ENCODE measurements at regions not wholly inside any gene's neighbourhood (a gene's known extent, or its start where the extent isn't known, plus 50 kb on each side); places are given as distances from the start of the nearest gene placed in this dataset.

GRCh38 chr6:43915208-43915869, 145.3 kb downstream of the VEGFA start:
- no peak for DNase-seq

- DNase-seq = no peak
Measured at GRCh38 chr6:43914272-43915147, 144.5 kb downstream of the VEGFA start.

GRCh38 chr6:43913375-43914271, 143.6 kb downstream of the VEGFA start:
- DNase-seq = no peak

- no peak for DNase-seq
Measured at GRCh38 chr6:43912598-43913371, 142.8 kb downstream of the VEGFA start.

GRCh38 chr6:43912116-43912577, 142.1 kb downstream of the VEGFA start:
- no peak for DNase-seq

- no peak for DNase-seq
Measured at GRCh38 chr6:43911354-43912115, 141.5 kb downstream of the VEGFA start.

- no peak for DNase-seq
Measured at GRCh38 chr6:43910638-43911353, 140.8 kb downstream of the VEGFA start.

GRCh38 chr6:43910149-43910637, 140.2 kb downstream of the VEGFA start:
- DNase-seq = no peak

- no peak for DNase-seq
Measured at GRCh38 chr6:43909474-43910148, 139.6 kb downstream of the VEGFA start.

GRCh38 chr6:43907789-43908472, 137.9 kb downstream of the VEGFA start:
- no peak for DNase-seq

- DNase-seq = no peak
Measured at GRCh38 chr6:43907312-43907711, 137.3 kb downstream of the VEGFA start.

GRCh38 chr6:43904311-43905123, 134.5 kb downstream of the VEGFA start:
- DNase-seq = no peak

GRCh38 chr6:43903739-43904290, 133.8 kb downstream of the VEGFA start:
- no peak for DNase-seq

- DNase-seq = no peak
Measured at GRCh38 chr6:43901733-43902230, 131.8 kb downstream of the VEGFA start.

- no peak for DNase-seq
Measured at GRCh38 chr6:43900916-43901732, 131.1 kb downstream of the VEGFA start.

- no peak for DNase-seq
Measured at GRCh38 chr6:43900560-43900915, 130.5 kb downstream of the VEGFA start.

GRCh38 chr6:43899830-43900229, 129.8 kb downstream of the VEGFA start:
- no peak for DNase-seq
